K562 (cell line): ENCODE measurements at regions not wholly inside any gene's neighbourhood (a gene's known extent, or its start where the extent isn't known, plus 50 kb on each side); places are given as distances from the start of the nearest gene placed in this dataset.

Experiments used
- BCL6 ChIP-seq: fragments of 250-450 bp; sonication (Bioruptor Pico); IDR thresholded peaks from 2 replicates; pipeline ENCODE4 v1.4.0; 2020
- CHCHD3 ChIP-seq: fragments of 250-450 bp; sonication (Bioruptor Pico); IDR thresholded peaks from 2 replicates; pipeline ENCODE4 v2.1.2; 2022; ENCODE audit warnings: mild to moderate bottlenecking
- EHMT2 ChIP-seq: fragments of 450-650 bp; IDR thresholded peaks from 2 replicates; pipeline ENCODE4 v1.6.1; 2018; ENCODE audit warnings: antibody characterized with exemption
- FOXA3 ChIP-seq, 2 experiments: fragments of 450-650 bp in 1 of 2; sonication (generic) in 1 of 2; formaldehyde crosslinking; IDR thresholded peaks in 1 of 2; conservative IDR thresholded peaks in 1 of 2; 2 replicates each; pipeline versions ENCODE4 v1.4.0 to v1.8.0; 2020 to 2022; ENCODE audit warnings: mild to moderate bottlenecking in 2 of 2, missing genetic modification reagents in 1 of 2
- FOXK2 ChIP-seq, 2 experiments: fragments of 450-650 bp; IDR thresholded peaks in 1 of 2; conservative IDR thresholded peaks in 1 of 2; 2 replicates each; pipeline ENCODE4 v1.6.1; 2016; ENCODE audit warnings: low read depth in 2 of 2, mild to moderate bottlenecking in 1 of 2
- HDGF ChIP-seq: fragments of 450-650 bp; IDR thresholded peaks from 2 replicates; pipeline ENCODE4 v1.6.1; 2016
- NFATC3 ChIP-seq: fragments of 450-650 bp; IDR thresholded peaks from 2 replicates; pipeline ENCODE4 v1.6.1; 2017; ENCODE audit warnings: mild to moderate bottlenecking
- PHB2 ChIP-seq: fragments of 450-650 bp; IDR thresholded peaks from 2 replicates; pipeline ENCODE4 v1.6.1; 2017; ENCODE audit warnings: low read depth
- RFX1 ChIP-seq: fragments of 450-650 bp; IDR thresholded peaks from 2 replicates; pipeline ENCODE4 v1.6.1; 2016; ENCODE audit warnings: mild to moderate bottlenecking, moderate library complexity
- STAT5B ChIP-seq: fragments of 250-450 bp; sonication (Bioruptor Pico); IDR thresholded peaks from 2 replicates; pipeline ENCODE4 v1.8.0; 2021; ENCODE audit warnings: mild to moderate bottlenecking, inconsistent platforms
- TFAM ChIP-seq: fragments of 250-450 bp; sonication (Bioruptor Pico); conservative IDR thresholded peaks from 2 replicates; pipeline ENCODE4 v1.5.0; 2021; ENCODE audit warnings: mild to moderate bottlenecking, moderate library complexity
- ZNF124 ChIP-seq: sonication (generic); formaldehyde crosslinking; IDR thresholded peaks from 2 replicates; pipeline ENCODE4 v1.8.1; 2022; ENCODE audit warnings: missing genetic modification reagents
- ZNF445 ChIP-seq: fragments of 250-450 bp; sonication (Bioruptor Pico); IDR thresholded peaks from 2 replicates; pipeline ENCODE4 v1.4.0; 2020; ENCODE audit warnings: low read depth, mild to moderate bottlenecking, moderate library complexity
- ZSCAN29 ChIP-seq: fragments of 450-650 bp; IDR thresholded peaks from 2 replicates; pipeline ENCODE4 v1.6.1; 2017
- TF ChIP-seq, protein P1 (sequence below): fragments of 450-650 bp; IDR thresholded peaks from 2 replicates; pipeline ENCODE4 v1.6.1; 2014; ENCODE audit warnings: low read depth, mild to moderate bottlenecking, moderate library complexity, borderline replicate concordance
- TF ChIP-seq, protein P2 (sequence below): fragments of 450-650 bp; IDR thresholded peaks from 2 replicates; pipeline ENCODE4 v1.7.0; 2016; ENCODE audit warnings: borderline replicate concordance
- TF ChIP-seq, protein P3 (sequence below): sonication (generic); formaldehyde crosslinking; IDR thresholded peaks from 2 replicates; pipeline ENCODE4 v1.8.1; 2023; ENCODE audit warnings: mild to moderate bottlenecking, missing genetic modification reagents
- TF ChIP-seq, protein P4 (sequence below): fragments of 150-350 bp; conservative IDR thresholded peaks from 2 replicates; pipeline ENCODE4 v1.6.1; 2014; ENCODE audit warnings: low read length
- TF ChIP-seq, protein P5 (sequence below): fragments of 450-650 bp; IDR thresholded peaks from 2 replicates; pipeline ENCODE4 v1.6.1; 2016; ENCODE audit warnings: borderline replicate concordance

DNA sequence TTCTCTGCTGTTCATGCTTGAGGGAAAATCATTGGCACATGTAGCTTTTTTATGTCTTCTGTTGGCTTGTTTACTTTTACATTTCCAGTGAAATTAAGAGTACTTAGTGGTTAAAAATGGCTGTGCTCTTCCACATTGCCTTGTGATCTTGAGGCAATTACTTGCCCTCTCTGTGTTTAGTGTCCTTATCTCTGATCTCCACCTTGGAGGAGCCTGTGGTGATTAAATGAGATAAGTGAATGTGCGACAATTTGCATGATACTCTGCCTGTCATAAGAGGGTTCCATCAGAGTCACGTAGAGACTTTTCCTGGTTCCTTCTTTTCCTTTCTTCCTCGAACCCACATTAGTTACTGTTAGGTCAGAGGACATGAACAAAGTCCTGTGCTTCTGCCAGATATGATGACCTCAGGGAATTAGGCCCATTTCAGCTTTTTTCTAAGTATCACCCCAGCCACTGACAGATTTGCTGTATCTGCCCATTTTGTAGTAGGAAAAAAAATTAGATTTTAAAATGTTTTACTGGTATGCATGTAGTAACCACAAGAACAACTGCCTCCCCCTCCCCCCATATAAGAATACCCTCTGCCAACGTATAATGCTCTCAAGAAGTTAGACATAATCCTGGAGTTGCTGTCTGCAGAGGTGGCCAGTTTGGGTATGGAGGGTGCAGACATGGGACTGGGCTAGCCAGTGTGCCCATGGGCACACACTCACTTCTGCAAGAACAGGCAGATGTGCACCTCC, 51.9 kb downstream of the TET3 start (continued):
- TF ChIP-seq, protein P1, sequence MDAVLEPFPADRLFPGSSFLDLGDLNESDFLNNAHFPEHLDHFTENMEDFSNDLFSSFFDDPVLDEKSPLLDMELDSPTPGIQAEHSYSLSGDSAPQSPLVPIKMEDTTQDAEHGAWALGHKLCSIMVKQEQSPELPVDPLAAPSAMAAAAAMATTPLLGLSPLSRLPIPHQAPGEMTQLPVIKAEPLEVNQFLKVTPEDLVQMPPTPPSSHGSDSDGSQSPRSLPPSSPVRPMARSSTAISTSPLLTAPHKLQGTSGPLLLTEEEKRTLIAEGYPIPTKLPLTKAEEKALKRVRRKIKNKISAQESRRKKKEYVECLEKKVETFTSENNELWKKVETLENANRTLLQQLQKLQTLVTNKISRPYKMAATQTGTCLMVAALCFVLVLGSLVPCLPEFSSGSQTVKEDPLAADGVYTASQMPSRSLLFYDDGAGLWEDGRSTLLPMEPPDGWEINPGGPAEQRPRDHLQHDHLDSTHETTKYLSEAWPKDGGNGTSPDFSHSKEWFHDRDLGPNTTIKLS, result no peak
- TF ChIP-seq TFAM (CRISPR knock-in tag), result no peak
- peak; percentile 69 to 80; a peak in 3 of 4 replicates for TF ChIP-seq FOXA3 (CRISPR knock-in tag; conservative IDR thresholded peaks at IDR 0.05 in 1 of 2, IDR thresholded peaks at IDR 0.05 in 1 of 2)
- TF ChIP-seq STAT5B (CRISPR knock-in tag), result no peak
- no peak for TF ChIP-seq NFATC3
- no peak; the same call in 1 of the 2 replicates for TF ChIP-seq HDGF
- peak; percentile 80 for TF ChIP-seq EHMT2
- no peak for TF ChIP-seq BCL6
- TF ChIP-seq PHB2, result peak; percentile 83
- TF ChIP-seq RFX1, result no peak
- TF ChIP-seq, protein P2, sequence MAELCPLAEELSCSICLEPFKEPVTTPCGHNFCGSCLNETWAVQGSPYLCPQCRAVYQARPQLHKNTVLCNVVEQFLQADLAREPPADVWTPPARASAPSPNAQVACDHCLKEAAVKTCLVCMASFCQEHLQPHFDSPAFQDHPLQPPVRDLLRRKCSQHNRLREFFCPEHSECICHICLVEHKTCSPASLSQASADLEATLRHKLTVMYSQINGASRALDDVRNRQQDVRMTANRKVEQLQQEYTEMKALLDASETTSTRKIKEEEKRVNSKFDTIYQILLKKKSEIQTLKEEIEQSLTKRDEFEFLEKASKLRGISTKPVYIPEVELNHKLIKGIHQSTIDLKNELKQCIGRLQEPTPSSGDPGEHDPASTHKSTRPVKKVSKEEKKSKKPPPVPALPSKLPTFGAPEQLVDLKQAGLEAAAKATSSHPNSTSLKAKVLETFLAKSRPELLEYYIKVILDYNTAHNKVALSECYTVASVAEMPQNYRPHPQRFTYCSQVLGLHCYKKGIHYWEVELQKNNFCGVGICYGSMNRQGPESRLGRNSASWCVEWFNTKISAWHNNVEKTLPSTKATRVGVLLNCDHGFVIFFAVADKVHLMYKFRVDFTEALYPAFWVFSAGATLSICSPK, result no peak
- TF ChIP-seq ZSCAN29, result no peak
- TF ChIP-seq FOXK2 (conservative IDR thresholded peaks at IDR 0.05 in 1 of 2, IDR thresholded peaks at IDR 0.05 in 1 of 2; ENCODE audit: low read depth in 2 of 2), result peak; percentile 91 to 92
- TF ChIP-seq ZNF124 (CRISPR knock-in tag), result no peak
- TF ChIP-seq ZNF445 (CRISPR knock-in tag), result no peak
- TF ChIP-seq, protein P3, sequence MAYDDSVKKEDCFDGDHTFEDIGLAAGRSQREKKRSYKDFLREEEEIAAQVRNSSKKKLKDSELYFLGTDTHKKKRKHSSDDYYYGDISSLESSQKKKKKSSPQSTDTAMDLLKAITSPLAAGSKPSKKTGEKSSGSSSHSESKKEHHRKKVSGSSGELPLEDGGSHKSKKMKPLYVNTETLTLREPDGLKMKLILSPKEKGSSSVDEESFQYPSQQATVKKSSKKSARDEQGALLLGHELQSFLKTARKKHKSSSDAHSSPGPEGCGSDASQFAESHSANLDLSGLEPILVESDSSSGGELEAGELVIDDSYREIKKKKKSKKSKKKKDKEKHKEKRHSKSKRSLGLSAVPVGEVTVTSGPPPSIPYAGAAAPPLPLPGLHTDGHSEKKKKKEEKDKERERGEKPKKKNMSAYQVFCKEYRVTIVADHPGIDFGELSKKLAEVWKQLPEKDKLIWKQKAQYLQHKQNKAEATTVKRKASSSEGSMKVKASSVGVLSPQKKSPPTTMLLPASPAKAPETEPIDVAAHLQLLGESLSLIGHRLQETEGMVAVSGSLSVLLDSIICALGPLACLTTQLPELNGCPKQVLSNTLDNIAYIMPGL (CRISPR knock-in tag), result no peak
- TF ChIP-seq, protein P4, sequence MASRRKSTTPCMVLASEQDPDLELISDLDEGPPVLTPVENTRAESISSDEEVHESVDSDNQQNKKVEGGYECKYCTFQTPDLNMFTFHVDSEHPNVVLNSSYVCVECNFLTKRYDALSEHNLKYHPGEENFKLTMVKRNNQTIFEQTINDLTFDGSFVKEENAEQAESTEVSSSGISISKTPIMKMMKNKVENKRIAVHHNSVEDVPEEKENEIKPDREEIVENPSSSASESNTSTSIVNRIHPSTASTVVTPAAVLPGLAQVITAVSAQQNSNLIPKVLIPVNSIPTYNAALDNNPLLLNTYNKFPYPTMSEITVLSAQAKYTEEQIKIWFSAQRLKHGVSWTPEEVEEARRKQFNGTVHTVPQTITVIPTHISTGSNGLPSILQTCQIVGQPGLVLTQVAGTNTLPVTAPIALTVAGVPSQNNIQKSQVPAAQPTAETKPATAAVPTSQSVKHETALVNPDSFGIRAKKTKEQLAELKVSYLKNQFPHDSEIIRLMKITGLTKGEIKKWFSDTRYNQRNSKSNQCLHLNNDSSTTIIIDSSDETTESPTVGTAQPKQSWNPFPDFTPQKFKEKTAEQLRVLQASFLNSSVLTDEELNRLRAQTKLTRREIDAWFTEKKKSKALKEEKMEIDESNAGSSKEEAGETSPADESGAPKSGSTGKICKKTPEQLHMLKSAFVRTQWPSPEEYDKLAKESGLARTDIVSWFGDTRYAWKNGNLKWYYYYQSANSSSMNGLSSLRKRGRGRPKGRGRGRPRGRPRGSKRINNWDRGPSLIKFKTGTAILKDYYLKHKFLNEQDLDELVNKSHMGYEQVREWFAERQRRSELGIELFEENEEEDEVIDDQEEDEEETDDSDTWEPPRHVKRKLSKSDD, result no peak
- TF ChIP-seq CHCHD3, result no peak
- TF ChIP-seq, protein P5, sequence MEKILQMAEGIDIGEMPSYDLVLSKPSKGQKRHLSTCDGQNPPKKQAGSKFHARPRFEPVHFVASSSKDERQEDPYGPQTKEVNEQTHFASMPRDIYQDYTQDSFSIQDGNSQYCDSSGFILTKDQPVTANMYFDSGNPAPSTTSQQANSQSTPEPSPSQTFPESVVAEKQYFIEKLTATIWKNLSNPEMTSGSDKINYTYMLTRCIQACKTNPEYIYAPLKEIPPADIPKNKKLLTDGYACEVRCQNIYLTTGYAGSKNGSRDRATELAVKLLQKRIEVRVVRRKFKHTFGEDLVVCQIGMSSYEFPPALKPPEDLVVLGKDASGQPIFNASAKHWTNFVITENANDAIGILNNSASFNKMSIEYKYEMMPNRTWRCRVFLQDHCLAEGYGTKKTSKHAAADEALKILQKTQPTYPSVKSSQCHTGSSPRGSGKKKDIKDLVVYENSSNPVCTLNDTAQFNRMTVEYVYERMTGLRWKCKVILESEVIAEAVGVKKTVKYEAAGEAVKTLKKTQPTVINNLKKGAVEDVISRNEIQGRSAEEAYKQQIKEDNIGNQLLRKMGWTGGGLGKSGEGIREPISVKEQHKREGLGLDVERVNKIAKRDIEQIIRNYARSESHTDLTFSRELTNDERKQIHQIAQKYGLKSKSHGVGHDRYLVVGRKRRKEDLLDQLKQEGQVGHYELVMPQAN, result 0 out of 2 replicates have a peak, but pooled peaks have one; percentile 52
